ENCODE measurements at regions not wholly inside any gene's neighbourhood (a gene's known extent, or its start where the extent isn't known, plus 50 kb on each side); places are given as distances from the start of the nearest gene placed in this dataset.

DNA sequence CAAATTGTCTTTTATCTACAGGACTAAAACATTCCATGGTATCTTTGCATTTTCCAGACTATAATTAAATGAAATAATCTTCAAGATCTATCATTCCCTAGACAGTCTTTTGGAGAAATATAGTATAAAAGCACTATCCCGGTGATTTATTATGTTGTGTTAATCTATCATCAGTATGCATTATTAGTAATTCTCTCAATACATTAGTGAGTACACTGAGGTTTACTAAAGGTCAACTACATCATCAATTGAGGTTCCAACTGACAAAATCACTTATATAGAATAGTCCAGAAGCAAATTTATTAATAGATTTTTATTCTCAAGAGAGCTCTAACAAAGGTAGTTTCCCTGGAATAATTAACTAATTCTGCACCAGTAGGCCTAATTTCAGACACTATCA is 169.6 kb downstream of the KCNA4 start:
- TF ChIP-seq, protein P1, sequence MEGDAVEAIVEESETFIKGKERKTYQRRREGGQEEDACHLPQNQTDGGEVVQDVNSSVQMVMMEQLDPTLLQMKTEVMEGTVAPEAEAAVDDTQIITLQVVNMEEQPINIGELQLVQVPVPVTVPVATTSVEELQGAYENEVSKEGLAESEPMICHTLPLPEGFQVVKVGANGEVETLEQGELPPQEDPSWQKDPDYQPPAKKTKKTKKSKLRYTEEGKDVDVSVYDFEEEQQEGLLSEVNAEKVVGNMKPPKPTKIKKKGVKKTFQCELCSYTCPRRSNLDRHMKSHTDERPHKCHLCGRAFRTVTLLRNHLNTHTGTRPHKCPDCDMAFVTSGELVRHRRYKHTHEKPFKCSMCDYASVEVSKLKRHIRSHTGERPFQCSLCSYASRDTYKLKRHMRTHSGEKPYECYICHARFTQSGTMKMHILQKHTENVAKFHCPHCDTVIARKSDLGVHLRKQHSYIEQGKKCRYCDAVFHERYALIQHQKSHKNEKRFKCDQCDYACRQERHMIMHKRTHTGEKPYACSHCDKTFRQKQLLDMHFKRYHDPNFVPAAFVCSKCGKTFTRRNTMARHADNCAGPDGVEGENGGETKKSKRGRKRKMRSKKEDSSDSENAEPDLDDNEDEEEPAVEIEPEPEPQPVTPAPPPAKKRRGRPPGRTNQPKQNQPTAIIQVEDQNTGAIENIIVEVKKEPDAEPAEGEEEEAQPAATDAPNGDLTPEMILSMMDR (IDR thresholded peaks at IDR 0.05; ENCODE audit: low read depth, low read length): no peak
- H3K4me3 ChIP-seq (ENCODE audit: low read depth, low read length): no peak overlapping the region
- H3K9me3 ChIP-seq: no peaks in the 10 kb centered on the region

DNA sequence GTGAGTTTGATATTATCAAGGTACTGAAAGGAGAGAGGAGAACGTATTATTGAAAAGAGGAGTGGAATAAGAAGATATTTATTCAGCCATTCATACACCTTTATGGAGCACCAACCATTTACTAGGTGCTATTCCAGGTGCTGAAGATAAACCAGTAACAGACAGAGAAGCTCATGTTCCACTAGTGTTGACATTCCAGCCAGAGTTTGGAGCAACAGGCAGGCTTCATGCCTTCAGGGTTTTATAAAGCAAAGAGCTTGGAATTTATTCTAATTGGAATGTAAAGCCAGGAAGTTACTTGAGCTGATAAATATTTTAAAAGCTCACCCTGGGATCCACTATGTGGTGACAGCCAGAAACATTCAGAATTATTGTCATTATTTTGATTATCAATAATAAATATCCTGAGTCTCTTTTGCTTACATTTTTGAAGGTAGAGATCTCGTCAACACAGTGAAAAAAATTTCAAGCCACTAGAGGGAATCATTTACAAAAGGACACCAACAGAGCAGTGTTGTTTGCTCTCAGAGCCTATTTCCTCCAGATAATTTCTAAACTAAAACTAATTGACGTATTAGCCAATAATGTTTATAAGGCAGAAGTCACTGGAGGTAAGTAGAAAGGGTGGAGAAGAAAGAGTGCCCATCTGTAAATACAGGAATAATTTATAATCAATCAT is 172.0 kb downstream of the KCNA4 start:
- no peaks in the 10 kb centered on the region for H3K9me3 ChIP-seq
- H3K27me3 ChIP-seq: no peaks in the 10 kb centered on the region
- TF ChIP-seq, protein P1 (IDR thresholded peaks at IDR 0.05; ENCODE audit: low read depth, low read length): no peak
- no peak for DNase-seq
- no peaks in the 10 kb centered on the region for H3K4me1 ChIP-seq
- H3K4me3 ChIP-seq (ENCODE audit: low read depth, low read length): no peak overlapping the region
- H3K36me3 ChIP-seq: no peaks in the 10 kb centered on the region

More for the DNA sequence above, 169.6 kb downstream of the KCNA4 start:
- H3K27me3 ChIP-seq: no peaks in the 10 kb centered on the region
- no peaks in the 10 kb centered on the region for H3K4me1 ChIP-seq
- no peak for DNase-seq
- H3K36me3 ChIP-seq: no peaks in the 10 kb centered on the region

DNA sequence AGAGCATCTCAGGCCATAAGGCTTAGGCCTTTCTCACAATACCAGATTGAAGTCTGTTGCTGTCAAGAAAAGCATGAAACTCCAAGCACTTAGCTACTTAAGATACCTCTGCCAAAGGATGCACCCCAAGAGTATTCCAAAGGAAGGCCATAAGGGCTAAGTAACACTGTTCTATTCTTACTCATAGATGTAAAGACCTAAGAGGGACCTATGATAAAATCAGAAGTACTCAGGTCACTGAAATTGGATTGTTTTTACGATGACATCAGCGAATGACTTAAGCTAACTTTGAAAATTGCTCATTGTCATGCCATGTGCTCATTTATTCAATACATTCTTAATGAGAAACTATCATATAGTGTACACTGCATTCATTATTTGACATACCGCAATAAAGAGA is 172.8 kb downstream of the KCNA4 start:
- TF ChIP-seq, protein P1 (IDR thresholded peaks at IDR 0.05; ENCODE audit: low read depth, low read length): no peak
- H3K4me1 ChIP-seq: no peaks in the 10 kb centered on the region
- H3K36me3 ChIP-seq: no peaks in the 10 kb centered on the region
- no peaks in the 10 kb centered on the region for H3K27me3 ChIP-seq
- no peak overlapping the region for H3K4me3 ChIP-seq (ENCODE audit: low read depth, low read length)
- no peaks in the 10 kb centered on the region for H3K9me3 ChIP-seq
- DNase-seq: no peak

DNA sequence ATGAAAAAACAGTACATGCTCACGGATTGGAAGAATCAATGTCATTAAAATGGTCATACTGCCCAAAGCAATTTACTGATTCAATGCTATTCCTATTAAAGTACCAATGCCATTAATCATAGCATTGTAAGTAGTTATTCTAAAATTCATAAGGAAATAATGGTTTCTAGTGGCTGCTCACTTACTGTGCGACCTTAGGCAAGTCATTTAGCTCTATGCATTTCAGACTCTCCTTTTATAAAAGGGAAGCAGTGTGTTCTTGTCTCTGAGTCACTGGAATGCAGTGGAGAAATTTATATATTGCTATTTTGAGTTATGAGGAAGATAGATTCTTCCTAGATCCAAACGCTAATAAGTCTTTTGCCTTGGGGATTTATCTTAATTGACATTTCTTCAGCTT is 174.8 kb downstream of the KCNA4 start:
- no peaks in the 10 kb centered on the region for H3K27me3 ChIP-seq
- DNase-seq: no peak
- H3K4me1 ChIP-seq: no peaks in the 10 kb centered on the region
- no peaks in the 10 kb centered on the region for H3K9me3 ChIP-seq
- H3K36me3 ChIP-seq: no peaks in the 10 kb centered on the region
- H3K4me3 ChIP-seq (ENCODE audit: low read depth, low read length): no peak overlapping the region
- TF ChIP-seq, protein P1 (IDR thresholded peaks at IDR 0.05; ENCODE audit: low read depth, low read length): no peak

DNA sequence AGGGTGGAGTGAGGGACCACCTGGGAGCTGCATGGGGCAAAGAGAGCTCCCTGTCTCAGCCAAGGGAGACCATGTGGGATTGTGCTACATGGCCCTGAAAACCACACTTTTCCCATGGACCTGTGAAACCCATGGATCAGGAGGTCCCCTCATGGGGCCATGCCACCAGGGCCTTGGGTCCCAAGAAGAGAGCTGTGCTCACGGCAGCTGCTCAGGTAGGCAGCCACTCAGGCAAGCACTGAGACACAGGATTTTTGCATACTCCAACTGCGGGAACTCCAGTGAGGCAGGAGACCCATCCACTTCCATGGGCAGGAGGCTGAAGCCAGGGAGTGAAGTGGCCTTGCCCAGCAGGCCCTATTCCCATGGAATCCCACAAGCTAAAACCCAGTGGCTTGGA is 190.0 kb downstream of the KCNA4 start:
- Histone ChIP-seq H3K27me3 (no peaks in the 10 kb centered on the region), H3K4me1 (no peaks in the 10 kb centered on the region), H3K9me3 (no peaks in the 10 kb centered on the region), H3K36me3 (no peaks in the 10 kb centered on the region), H3K4me3 (ENCODE audit: low read depth, low read length) (no peak overlapping the region)
- DNase-seq: no peak
- TF ChIP-seq, protein P1 (IDR thresholded peaks at IDR 0.05; ENCODE audit: low read depth, low read length): no peak

DNA sequence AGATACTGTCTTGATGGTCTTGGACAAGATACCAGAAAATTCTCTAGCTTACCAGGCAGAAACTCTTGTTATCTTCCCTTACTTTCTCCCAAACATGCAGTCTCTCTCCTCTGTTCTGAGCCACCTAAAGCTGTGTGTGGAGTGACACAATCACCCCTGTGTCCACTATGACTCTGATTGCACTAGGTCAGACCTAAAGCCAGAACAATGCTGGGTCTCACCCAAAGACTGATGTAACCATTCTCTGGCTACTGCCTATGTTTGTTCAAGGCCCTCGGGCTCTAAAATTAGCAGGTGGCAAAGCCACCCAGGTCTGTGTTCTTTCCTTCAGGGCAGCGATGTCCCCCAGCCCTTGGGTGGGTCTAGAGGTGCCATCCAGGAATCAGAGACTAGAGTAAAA is 200.5 kb downstream of the KCNA4 start:
- TF ChIP-seq, protein P1 (IDR thresholded peaks at IDR 0.05; ENCODE audit: low read depth, low read length): no peak
- DNase-seq: no peak
- Histone ChIP-seq H3K4me1 (no peaks in the 10 kb centered on the region), H3K36me3 (no peaks in the 10 kb centered on the region), H3K9me3 (no peaks in the 10 kb centered on the region), H3K27me3 (no peaks in the 10 kb centered on the region), H3K4me3 (ENCODE audit: low read depth, low read length) (no peak overlapping the region)

Data from BE2C (cell line).